GM12878 (cell line): ENCODE measurements at regions not wholly inside any gene's neighbourhood (a gene's known extent, or its start where the extent isn't known, plus 50 kb on each side); places are given as distances from the start of the nearest gene placed in this dataset.

Experiments
- BCL11A ChIP-seq: IDR thresholded peaks from 2 replicates; pipeline ENCODE4 v1.6.1; 2011; ENCODE audit warnings: low read depth, low read length
- BMI1 ChIP-seq: fragments of 450-650 bp; IDR thresholded peaks from 2 replicates; pipeline ENCODE4 v1.6.1; 2016; ENCODE audit warnings: mild to moderate bottlenecking, moderate library complexity, borderline replicate concordance
- CBFB ChIP-seq: IDR thresholded peaks from 2 replicates; pipeline ENCODE4 v1.6.1; 2016; ENCODE audit warnings: antibody characterized with exemption, low read depth
- CBX5 ChIP-seq: sonication (generic); IDR thresholded peaks from 2 replicates; pipeline ENCODE4 v1.6.1; 2016; ENCODE audit warnings: low read depth, moderate library complexity, mild to moderate bottlenecking, inconsistent platforms
- CTCF ChIP-seq, 3 experiments: IDR thresholded peaks in 2 of 3; conservative IDR thresholded peaks in 1 of 3; 2 replicates each; pipeline ENCODE4 v1.5.1; 2011; ENCODE audit warnings: low read depth in 3 of 3, low read length in 3 of 3, mild to moderate bottlenecking in 3 of 3, control low read depth in 2 of 3, moderate library complexity in 2 of 3, inconsistent platforms in 1 of 3, mixed read lengths in 1 of 3; ENCODE audit not compliant: control insufficient read depth in 2 of 3, insufficient read depth in 1 of 3; ENCODE audit errors: extremely low read depth in 1 of 3
- EGR1 ChIP-seq, 2 experiments: IDR thresholded peaks; 1 replicate in 1 of 2; 2 replicates in 1 of 2; pipeline ENCODE4 v1.6.1; 2011 to 2012; ENCODE audit warnings: low read depth in 2 of 2, low read length in 2 of 2, borderline replicate concordance in 1 of 2, mild to moderate bottlenecking in 1 of 2, moderate library complexity in 1 of 2
- FOXM1 ChIP-seq: IDR thresholded peaks from 2 replicates; pipeline ENCODE4 v1.6.1; 2012; ENCODE audit warnings: low read depth, mild to moderate bottlenecking, inconsistent platforms, low read length, moderate library complexity
- PBX3 ChIP-seq: IDR thresholded peaks from 2 replicates; pipeline ENCODE4 v1.6.1; 2011; ENCODE audit warnings: mild to moderate bottlenecking, low read depth, low read length, moderate library complexity; ENCODE audit not compliant: insufficient replicate concordance
- POLR2A ChIP-seq: IDR thresholded peaks from 2 replicates; pipeline ENCODE4 v1.6.1; 2011; ENCODE audit warnings: low read depth, mild to moderate bottlenecking, low read length
- TARDBP ChIP-seq: IDR thresholded peaks from 2 replicates; pipeline ENCODE4 v1.6.1; 2016; ENCODE audit warnings: borderline replicate concordance
- TCF7 ChIP-seq: IDR thresholded peaks from 2 replicates; pipeline ENCODE4 v1.6.1; 2014; ENCODE audit warnings: antibody characterized with exemption, borderline replicate concordance

DNA sequence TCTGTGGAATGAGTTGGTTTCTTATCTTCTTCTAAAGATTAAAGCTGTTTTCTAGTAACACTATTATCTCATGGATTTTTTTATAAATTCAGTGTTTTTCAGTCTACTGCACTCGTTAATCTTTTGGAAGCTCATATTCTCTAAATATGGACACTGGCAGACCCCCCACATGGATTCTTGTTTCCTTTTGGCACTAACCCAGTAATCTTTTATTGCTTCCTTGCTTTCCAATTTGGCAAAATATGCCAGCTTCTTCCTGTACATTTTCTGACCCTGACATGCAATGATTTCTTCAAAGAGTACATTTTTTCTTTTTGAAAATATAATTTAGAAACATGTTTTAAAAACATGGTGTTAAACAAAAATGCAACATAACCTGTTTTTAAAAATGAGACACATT is 474.2 kb upstream of the FTMT start:
- TF ChIP-seq BMI1 (no peak), CTCF (IDR thresholded peaks at IDR 0.05 in 2 of 3, conservative IDR thresholded peaks at IDR 0.05 in 1 of 3; ENCODE audit: control insufficient read depth in 2 of 3, extremely low read depth in 1 of 3, insufficient read depth in 1 of 3, low read depth in 3 of 3, low read length in 3 of 3) (no peak), CBFB (no peak), TCF7 (no peak), PBX3 (no peak), CBX5 (no peak), POLR2A (no peak), EGR1 (IDR thresholded peaks at IDR 0.05; ENCODE audit: borderline replicate concordance in 1 of 2, low read depth in 2 of 2, low read length in 2 of 2) (no peak), TARDBP (no peak), FOXM1 (no peak), BCL11A (no peak)
